Loucy (cell line): ENCODE measurements at regions not wholly inside any gene's neighbourhood (a gene's known extent, or its start where the extent isn't known, plus 50 kb on each side); places are given as distances from the start of the nearest gene placed in this dataset.

ENCODE experiments used
- EZH2phosphoT487 ChIP-seq: fragments of 200-600 bp; IDR thresholded peaks from 2 replicates; pipeline ENCODE4 v1.6.1; 2018; ENCODE audit warnings: antibody characterized with exemption, mild to moderate bottlenecking, moderate library complexity, borderline replicate concordance
- TF ChIP-seq, protein P1 (sequence below): fragments of 200-600 bp; sonication (generic); conservative IDR thresholded peaks from 2 replicates; pipeline ENCODE4 v1.5.1; 2014; ENCODE audit warnings: mild to moderate bottlenecking, antibody characterized with exemption, low read length

GRCh38 chr10:53479365-53479764, 706.8 kb upstream of the MBL2 start:
- TF ChIP-seq, protein P1, sequence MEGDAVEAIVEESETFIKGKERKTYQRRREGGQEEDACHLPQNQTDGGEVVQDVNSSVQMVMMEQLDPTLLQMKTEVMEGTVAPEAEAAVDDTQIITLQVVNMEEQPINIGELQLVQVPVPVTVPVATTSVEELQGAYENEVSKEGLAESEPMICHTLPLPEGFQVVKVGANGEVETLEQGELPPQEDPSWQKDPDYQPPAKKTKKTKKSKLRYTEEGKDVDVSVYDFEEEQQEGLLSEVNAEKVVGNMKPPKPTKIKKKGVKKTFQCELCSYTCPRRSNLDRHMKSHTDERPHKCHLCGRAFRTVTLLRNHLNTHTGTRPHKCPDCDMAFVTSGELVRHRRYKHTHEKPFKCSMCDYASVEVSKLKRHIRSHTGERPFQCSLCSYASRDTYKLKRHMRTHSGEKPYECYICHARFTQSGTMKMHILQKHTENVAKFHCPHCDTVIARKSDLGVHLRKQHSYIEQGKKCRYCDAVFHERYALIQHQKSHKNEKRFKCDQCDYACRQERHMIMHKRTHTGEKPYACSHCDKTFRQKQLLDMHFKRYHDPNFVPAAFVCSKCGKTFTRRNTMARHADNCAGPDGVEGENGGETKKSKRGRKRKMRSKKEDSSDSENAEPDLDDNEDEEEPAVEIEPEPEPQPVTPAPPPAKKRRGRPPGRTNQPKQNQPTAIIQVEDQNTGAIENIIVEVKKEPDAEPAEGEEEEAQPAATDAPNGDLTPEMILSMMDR = no peak
- no peak for TF ChIP-seq EZH2phosphoT487
